ENCODE measurements at regions not wholly inside any gene's neighbourhood (a gene's known extent, or its start where the extent isn't known, plus 50 kb on each side); places are given as distances from the start of the nearest gene placed in this dataset.

- DNase-seq = no peak
These were observed 137.3 kb upstream of the GJB5 start for GRCh38 chr1:34617321-34618118.

GRCh38 chr1:34618381-34618780 is 136.5 kb upstream of the GJB5 start:
- DNase-seq = no peak

DNA sequence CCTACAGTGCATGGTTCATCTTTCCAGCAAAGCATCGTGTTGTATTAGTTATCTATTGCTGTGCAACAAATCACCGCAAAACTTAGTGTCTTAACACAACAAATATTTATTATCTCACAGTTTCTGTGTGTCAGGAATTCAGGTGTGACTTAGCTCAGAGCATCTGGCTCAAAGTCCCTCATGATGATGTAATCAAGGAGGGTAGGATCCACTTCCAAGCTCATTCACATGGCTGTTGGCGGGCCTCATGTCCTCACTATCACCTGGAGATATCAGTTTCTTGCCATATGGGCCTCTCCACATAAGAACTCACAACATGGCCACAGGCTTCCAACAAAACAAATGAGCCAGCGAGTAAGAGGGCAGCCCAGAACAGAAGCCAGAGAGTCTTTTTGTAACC is 135.6 kb upstream of the GJB5 start:
- no peak for DNase-seq

DNA sequence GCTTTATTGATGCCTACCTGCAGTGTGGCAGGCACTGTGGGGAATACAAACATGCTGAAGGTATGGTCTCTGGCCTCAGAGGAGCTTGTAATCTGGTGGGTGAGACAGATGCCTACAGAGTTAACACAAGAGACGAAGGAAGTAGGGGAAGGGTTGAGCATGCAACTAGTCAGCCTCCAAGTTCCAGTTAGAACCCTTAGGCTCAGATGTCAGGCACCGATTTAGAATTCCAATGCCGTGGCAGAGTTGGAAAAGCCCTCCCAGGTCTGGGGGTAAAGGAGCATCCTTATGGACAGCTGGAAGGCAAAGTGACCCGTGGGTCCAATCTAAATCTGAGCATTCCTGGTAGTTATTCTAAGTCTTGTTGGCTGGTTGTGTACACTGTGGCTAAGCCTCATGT is 132.9 kb upstream of the GJB5 start:
- no peak for DNase-seq

DNA sequence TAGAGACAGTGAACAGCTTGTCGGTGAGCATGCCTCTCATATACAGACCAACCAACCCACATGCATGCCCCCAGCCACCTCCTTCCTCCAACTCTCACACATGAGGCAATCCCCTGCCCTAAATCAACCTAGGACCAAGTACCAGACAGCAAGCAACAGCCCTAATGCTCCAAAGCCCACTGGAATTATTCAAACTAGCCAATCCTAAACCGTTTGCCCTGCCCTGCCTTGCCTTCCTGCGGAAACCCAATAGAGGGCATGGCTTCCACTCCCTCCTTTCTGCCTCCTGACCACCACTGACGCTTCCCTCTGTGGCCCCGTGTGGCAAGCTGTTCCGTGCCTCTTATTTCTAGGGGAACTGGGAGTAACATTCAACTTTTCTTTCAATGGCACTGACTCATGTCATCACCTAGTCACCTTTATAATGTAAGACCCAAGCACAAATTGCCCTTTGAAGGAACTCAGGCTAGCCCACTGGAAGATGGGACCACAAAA is 129.3 kb upstream of the GJB5 start:
- no peak for DNase-seq

DNA sequence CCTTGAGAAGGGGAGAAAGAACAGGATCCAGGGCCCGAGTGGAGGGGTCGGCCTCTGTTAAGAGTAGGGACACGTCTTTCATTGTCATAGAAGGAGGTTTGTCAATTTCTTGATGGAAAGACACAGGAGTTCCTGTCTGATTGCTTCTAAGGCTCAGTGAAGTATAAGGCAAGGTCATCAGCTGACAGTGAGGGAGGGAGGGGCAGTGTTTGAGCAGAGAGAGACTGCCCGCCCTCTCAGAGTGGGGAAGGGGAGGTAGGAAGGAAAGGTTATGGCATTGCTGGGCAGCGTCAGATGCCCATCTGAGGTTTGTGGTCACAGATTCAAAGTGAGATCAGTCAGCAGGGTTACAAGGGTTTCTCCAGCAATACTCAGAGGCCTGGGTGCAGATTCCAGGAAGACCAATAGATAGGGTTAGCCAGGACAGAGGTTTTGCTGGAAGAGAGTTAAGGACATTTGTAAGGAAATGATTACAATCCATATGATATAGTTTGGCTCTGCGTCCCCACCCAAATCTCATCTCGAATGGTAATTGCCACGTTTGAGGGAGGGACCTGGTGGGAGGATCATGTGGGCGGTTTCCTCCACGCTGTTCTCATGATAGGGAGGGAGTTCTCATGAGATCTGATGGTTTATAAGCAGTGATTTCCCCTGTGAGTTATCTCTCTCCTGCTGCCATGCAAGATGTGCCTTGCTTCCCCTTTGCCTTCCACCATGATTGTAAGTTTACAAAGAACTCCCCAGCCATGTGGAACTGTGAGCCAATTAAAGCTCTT is 127.2 kb upstream of the GJB5 start:
- DNase-seq = no peak

DNA sequence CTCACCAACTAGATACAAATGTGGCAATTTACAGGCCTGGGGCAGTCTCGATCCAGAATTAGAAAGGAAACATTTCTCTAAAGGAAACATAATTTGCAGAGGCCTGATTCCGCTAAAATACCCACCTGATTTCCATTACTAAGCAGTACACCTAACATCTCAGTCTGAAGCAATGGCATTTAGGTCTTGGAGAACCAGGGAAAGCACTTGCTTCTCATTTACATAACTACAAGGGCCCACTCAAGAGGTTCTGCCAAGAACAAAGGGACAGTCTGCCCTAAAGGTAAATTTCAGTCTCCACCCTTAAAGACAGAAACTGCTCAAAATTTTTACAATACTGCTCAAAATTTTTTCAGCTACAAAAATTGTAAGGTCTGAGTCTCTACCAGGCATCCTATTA is 123.7 kb upstream of the GJB5 start:
- no peak for DNase-seq

- no peak for DNase-seq
These were observed 115.1 kb upstream of the GJB5 start for GRCh38 chr1:34639701-34640100.

DNA sequence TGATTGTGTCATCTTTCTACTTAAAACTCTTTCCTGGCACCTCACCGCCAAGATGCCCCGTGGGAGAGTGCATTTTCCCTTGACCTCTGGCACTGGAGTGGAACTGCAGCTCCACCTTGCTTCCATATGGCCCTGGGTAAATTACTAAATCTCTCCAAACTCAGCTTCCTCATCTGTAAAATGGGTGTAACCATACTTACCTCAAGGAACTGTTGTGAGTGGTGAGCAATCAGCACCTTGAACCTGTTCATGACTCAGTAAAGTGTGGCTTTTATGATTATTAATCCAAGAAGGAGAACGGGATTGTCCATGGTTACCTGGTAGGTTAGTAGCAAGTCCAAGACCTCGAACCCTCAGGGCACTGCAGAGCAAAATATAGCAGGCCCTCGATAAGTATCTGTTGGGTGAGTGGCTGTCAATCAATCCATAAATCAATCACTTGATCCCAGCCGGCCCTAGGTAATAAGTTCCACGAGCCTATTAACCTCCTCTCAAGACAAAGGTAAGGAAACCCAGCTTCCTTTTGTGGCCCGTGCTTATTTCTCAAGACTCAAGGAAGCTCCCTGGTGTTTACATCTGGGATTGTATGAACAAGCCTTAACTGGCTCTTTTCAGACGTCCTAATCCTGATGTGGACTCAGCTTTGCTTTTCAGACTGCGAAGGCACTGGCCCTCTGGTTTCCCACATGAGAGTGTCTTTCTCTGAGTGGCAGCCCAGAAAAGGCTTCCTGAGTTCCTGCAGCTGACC is 114.0 kb upstream of the GJB5 start:
- DNase-seq = no peak

GRCh38 chr1:34642679-34643078 is 112.2 kb upstream of the GJB5 start:
- DNase-seq = no peak

GRCh38 chr1:34645109-34645688 is 109.6 kb upstream of the GJB5 start:
- DNase-seq = no peak

GRCh38 chr1:34645919-34646318 is 108.9 kb upstream of the GJB5 start:
- peak in 1 of 2 experiments; percentile 15 for DNase-seq

DNA sequence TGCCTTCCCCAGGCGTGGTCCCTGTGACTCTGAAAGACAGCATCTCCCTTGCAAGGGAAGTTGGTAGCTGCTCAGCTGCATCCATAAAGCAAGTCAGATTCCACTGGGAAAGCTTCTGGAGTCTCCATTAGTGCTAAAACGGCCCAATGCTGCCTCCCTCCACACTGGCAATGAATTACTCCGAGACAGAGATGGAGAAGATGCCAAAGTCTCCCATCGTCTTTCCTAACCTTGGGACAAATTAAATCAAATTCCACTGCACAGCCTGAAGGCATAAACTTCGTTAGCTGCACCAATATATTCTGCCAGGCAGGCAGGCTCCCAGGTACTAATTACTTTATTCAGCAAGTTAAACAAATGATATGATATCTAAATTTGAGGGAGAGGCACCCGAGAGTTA is 106.3 kb upstream of the GJB5 start:
- no peak for DNase-seq

DNA sequence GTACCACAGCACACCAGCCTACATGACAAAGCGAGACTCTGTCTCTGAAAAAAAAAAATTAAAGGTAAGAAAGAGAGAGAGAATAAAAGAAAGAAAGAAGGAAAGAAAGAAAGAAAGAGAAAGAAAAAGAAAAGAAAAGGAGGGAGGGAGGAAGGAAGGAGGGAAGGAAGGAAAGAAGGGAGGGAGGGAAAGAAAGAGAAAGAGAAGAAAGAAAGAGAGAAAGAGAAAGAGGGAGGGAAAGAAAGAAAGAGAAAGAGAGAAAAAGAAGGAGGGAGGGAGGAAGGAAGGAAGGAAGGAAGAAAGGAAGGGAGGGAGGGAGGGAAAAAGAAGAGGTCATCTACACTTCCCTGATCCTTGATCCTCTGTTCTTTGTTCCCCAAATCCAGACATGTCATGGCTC is 104.8 kb upstream of the GJB5 start:
- no peak for DNase-seq

DNA sequence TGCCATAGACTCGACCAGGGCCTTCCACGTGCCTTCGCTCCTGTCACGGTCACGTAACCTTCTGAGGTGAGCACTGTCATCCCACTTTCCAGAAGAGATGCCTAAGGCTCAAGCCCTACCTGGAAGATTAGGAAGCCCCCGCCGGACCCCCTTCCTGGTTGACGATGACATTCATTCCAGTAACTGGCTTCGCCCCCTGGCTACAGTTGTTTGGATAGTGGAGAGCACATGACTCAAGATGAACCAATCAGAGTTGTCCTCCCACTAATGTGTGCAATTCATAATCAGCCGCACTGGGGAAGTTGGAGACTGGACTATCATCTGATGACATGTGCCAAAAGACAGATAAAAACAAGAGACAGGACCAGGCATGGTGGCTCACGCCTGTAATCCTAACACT is 104.0 kb upstream of the GJB5 start:
- no peak for DNase-seq

- DNase-seq = peak in 1 of 2 experiments; percentile 88
These were observed 101.7 kb upstream of the GJB5 start for GRCh38 chr1:34653110-34653509.

DNA sequence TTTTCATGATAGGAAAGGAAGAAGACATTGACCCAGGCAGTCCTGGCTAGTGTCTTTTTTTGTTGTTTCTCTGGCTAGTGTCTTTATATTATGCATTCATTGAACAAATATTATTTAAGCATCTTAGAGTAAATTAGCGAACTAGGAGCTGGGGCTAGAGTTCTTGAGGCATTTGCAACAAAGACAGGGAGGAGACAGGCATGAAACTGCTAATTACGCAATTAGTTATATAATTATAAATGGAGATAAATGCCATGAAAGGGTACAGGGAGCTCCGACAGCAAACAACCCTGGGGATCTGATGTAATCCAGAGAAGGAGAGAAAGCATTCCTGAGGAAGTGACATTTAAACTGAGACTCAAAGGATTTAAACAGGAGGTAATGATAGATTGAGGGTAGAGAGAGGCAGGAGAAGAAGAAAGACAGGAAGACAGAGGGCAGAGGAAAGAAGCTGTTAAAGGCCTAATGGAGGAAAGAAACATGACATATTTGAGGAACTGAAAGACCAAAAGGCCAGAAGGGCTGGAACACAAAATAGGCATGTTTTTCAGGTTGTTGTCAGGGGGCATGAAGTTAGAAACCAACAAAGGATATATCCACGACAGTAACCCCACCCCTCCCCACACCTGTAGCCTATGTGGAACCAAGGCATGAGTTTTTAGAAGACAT is 99.5 kb upstream of the GJB5 start:
- DNase-seq = no peak

- DNase-seq = no peak
These were observed 99.0 kb upstream of the GJB5 start for GRCh38 chr1:34655875-34656240.

DNA sequence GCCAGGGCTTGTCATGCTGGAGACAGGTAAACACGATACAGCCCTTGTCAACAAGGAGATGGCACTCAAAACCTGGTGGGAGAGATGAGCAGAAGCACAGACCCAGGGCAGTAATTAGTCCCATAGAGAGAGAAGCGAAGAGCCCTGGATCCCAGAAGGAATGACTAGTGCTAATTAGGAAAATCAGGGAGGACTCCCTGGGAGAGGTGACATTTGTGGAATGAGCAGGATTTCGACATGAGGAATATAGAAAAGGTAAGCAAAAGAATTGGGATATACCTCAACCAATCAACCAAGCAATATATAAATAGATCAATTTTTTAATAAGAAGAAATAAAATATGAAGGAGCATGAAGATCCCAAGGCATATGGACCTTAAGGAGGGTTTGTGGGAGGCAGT is 98.5 kb upstream of the GJB5 start:
- DNase-seq = no peak

- DNase-seq = no peak
These were observed 98.1 kb upstream of the GJB5 start for GRCh38 chr1:34656731-34657130.

DNA sequence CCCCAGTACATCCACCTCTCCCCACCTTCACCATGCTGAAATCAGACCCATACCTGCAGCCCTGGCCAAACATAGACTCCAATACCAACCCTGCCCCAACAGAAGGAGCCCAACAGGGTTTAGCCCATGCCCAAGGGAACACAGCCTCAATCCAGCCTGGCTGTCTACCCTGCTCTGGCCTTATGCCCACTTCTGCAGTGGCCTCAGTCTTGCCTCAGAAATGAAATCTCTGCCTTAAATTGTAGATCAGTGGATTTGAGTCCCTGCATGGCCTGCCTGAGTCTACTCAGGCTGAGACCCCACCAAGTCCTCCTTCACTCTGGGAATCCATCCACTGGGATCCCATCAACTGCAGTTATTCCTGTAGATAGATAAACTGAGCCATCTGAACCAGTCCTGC is 97.6 kb upstream of the GJB5 start:
- DNase-seq = no peak

GRCh38 chr1:34657849-34658248 is 97.0 kb upstream of the GJB5 start:
- no peak for DNase-seq

DNA sequence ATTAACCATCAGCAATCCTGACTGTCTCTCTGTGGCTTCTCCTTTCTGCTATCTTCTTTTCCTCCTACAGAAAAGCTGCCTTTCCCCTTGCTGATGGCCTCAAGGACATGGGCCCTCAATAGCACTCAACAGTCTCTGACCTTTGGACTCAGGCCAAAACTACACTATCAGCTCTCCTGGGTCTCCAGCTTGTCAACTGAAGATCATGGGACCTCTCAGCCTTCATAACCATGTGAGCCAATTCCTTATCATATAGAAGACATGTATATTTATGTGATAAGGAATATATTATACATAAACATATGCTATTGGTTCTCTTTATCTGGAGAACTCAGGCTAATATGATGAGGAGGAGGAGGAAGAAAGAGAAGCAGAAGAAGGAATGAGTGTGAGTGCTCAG is 91.8 kb upstream of the GJB5 start:
- DNase-seq = no peak

All from NCI-H526 (cell line).